Activated CD8-positive, alpha-beta memory T cell treated with anti-CD3 and anti-CD28 coated beads, Interleukin-2, amount 50 U/mL, for 48 hours (primary cell): ENCODE measurements at regions not wholly inside any gene's neighbourhood (a gene's known extent, or its start where the extent isn't known, plus 50 kb on each side); places are given as distances from the start of the nearest gene placed in this dataset.
"Not testable (repeated sequence)": the region's sequence is repeated elsewhere in the genome, so short reads cannot be mapped to it uniquely, and the experiment has no call there.

ENCODE experiments used
- DNase-seq: peaks from one replicate; pipeline ENCODE4 v3.0.0-alpha.2; 2020

GRCh38 chr2:57049273-57049672 lies 865.5 kb downstream of the CCDC85A start:
- no peak for DNase-seq

- no peak for DNase-seq
Measured at GRCh38 chr2:57050007-57050406, 866.2 kb downstream of the CCDC85A start.

DNA sequence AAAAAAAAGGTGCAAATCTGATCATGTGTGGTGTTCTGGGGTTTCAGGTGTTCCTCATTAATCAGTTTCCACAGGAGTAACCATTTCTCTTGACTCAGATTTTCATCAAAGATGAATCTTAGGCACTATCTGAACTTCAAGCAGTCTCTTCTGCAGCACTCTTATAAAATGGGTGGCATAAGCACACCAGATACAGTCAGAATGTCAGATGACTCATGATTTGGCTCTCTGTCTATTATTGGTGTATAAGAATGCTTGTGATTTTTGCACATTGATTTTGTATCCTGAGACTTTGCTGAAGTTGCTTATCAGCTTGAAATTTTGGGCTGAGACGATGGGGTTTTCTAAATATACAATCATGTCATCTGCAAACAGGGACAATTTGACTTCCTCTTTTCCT lies 882.5 kb downstream of the CCDC85A start:
- DNase-seq, result not testable (repeated sequence)

DNA sequence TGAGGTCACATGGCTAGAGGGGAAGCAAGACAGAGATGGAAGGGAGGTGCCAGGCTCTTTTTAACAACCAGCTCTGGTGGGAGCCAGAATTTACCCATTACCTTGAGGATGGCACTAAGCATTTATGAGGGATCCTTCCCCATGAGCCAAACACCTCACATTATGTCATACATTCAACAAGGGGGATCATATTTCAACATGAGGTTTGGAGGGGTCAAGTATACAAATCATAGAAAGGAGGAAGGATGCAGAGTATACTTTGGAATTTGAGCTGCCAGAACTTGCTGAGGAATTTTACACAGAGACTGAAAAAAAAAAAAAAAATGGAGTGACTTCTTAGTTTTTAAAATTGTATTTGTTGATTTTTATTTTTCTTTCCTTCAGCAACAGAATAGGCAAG lies 891.4 kb downstream of the CCDC85A start:
- no peak for DNase-seq

- DNase-seq, result no peak
Measured at GRCh38 chr2:57080035-57080434, 896.2 kb downstream of the CCDC85A start.

DNA sequence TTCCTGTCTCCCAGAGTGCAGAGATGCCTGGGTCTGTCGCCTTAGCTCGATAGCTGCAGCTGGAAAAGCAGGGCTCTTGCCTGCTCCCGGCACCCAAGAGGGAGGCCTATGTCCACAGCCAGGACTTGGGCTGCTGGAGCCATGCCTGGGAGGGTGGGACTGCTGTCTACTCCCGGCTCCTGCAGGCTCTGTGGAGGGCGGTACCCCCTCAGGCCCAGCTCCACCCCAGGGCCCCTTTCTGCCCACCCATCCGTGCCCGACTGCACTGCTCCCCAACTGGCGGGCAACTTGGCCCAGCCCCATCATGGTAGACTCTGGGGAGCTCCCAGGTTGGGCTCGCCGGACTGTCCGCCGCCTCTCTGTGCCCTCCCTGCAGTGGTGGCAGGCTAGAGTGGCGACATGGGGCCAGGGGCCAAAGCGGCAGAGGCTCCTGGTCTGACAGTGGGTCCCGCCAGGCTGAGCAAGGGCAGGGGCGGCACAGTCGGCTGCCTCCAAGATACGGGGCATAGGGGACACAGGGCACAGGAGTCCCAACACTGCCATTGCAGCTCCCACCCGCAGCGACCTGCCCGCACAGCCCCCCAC lies 901.0 kb downstream of the CCDC85A start:
- no peak for DNase-seq

DNA sequence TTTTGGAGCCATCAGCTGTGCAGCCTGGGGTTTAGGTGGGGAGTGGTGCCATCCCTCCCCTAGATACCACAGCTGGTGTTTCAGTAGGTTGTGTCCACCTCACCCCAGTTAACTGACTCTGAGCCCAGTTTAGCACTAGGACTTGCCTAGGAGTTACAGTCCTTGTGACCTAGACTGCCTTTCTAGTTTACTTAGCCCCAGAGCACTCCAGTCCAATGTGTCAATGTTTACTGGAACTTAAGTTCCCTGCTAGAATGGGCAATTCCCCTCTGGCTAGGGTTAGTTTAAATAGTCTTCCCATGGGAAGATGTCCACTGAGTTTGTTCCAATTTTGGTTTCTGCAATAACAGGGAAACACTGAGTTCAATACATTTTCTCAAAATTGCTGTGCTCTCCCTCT lies 909.2 kb downstream of the CCDC85A start:
- no peak for DNase-seq

GRCh38 chr2:57097855-57098254 lies 914.1 kb downstream of the CCDC85A start:
- no peak for DNase-seq

GRCh38 chr2:57100436-57100835 lies 916.6 kb downstream of the CCDC85A start:
- DNase-seq, result no peak

DNA sequence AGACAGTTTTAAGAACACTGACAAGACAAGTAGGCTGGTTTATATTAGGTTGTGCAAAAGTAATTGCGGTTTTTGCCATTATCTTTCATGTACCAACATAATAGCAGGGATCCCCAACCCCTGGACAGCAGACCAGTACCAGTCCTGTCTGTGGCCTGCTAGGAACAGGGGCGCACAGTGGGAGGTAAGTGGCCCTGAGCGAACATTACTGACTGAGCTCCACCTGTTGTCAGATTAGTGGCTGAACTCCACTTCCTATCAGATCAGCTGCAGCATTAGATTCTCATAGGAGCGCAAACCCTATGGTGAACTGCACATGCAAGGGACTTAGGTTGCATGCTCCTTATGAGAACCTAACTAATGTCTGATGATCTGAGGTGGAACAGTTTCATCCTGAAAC lies 921.9 kb downstream of the CCDC85A start:
- no peak for DNase-seq

DNA sequence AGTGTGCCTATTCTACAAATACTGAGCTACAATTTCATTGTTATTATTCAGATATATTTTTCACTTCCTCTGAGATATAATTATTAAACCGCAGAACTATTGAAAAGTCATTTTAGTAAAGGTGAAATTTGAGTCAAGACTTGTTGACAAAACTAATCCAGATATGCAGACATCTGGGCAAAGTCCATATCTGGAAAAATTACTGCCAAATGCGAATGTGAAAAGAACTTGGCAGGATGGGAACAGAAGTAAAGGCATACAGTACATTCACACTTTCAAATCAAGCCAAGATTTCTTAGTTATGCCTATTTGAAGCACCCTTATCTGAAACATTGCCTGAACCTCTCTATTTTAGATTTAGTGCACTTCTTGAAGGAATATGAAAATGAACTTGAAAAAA lies 923.6 kb downstream of the CCDC85A start:
- DNase-seq, result no peak

- DNase-seq, result no peak
Measured at GRCh38 chr2:57111531-57111930, 927.7 kb downstream of the CCDC85A start.

- DNase-seq, result no peak
Measured at GRCh38 chr2:57119141-57119540, 927.5 kb upstream of the VRK2 start.

DNA sequence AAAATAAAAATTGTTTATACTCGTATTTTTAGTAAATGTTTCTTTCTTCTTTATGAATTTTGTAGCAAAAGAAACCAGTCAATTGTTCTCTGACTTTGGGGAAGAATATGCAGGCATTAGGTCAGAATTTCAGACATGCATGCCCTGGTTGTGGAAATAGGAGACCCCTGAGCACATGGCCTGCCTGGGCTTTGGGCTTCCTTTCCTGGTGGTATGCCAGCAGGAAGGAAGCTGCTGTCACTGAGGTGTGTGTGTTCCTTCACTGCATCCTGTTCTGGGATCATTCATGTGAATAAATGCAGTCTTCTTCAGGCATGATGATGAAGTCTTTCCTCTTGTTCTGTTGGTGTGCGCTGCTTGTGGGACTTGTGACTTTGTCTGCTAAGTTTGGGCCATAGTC lies 920.2 kb upstream of the VRK2 start:
- DNase-seq, result no peak

DNA sequence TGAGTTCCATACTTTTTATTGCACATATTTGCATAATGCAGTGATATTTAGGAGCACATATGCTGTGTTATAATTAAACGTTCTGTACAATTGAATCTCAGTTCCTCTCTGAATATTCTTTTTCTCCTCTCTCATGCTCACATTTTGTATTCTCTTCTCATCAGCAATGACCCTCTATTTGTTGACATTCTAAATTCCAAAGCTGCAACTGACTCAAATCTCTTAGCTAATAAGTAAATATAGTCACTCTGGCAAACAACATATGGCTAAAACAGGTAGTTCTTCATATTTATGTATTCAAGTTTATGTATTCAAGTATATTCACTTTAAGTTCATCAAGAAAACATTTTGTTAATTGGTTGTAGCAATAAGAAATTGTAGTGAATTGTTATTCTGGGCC lies 907.4 kb upstream of the VRK2 start:
- DNase-seq, result no peak

DNA sequence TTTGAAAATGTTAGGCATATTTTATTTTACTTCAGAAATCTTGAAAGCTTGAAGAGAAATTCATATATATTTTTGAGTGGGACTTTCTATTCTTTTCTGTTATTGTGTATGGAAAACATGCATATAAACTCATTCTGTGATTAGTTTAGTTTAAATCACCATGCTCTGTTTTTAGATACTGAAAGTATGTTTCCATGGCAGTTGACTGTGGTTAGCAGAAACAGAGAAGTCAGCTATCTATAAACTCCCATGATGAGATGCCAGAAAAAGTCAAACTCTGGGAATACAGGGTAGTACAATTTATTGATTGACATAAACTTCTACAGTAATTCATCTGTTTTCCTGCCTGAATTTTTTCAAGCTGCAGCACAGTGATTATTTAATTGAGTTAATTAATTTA lies 905.3 kb upstream of the VRK2 start:
- DNase-seq, result no peak

DNA sequence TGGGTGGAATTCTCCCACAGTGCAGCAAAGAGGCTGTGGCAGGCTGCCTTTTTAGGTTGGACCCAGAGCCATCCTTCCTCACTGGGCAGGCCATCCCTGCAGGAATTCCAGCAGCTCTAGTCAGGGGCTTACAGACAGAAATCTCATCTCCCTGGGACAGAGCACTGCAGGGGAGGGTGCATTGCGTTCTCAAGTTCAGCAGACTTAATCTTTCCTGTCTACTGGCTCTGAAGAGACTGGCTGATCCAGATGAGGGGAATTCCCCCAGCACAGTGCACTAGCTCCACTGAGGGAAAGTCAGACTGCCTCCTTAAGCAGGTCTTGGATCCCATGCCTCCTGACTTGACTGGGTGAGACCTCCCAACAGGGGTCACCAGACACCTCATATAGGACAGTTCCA lies 899.7 kb upstream of the VRK2 start:
- DNase-seq, result no peak

DNA sequence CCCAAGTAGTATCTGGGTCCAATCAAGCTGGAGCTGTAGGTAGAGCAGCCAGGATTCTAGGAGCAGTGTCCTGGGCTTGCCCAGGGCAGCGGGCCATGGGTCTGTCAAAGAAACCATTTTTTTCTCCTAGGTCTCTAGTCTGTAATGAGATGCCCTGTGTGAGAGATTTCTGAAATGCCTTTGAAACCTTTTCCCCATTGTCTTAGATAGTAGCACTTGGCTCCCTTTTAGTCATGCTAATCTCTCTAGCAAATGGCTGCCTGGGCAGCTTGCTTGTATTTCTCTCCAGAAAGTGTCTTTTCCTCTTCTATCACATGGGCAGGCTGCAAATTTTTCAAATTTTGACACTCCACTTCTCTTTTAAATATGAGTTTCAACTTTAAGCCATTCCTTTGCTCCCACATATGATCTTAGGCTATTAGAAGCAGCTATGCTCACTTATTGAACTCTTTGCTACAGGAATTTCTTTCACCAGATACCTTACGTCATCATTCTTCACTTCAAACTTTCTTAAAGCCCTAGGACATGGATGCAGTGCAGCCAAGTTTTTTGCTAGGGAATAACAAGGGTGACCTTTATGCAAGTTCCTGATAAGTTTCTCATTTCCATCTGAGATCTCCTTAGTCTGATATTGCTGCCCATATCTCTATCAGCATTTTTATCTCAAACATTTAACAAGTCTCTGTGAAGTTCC lies 890.2 kb upstream of the VRK2 start:
- no peak for DNase-seq

GRCh38 chr2:57160976-57161375 lies 885.6 kb upstream of the VRK2 start:
- DNase-seq, result no peak

GRCh38 chr2:57177176-57177575 lies 869.4 kb upstream of the VRK2 start:
- no peak for DNase-seq

- DNase-seq, result no peak
Measured at GRCh38 chr2:57180042-57180567, 866.5 kb upstream of the VRK2 start.

DNA sequence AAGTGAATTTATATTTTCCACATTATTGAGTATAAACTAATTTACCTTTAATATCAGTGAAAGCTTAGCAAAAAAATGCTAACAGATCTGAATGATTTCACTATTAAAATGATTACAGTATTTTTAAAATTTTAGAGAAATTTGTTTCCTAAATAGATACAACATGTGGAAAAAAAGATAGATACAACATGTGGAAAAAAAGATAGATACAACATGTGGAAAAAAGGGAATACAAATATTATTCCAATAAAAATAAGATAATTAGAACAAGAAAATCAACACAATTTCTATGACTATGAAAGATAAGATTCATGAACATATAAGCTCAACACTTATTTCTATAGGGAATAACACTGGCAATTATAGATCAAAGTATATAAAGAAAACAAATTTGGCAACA lies 865.9 kb upstream of the VRK2 start:
- no peak for DNase-seq

DNA sequence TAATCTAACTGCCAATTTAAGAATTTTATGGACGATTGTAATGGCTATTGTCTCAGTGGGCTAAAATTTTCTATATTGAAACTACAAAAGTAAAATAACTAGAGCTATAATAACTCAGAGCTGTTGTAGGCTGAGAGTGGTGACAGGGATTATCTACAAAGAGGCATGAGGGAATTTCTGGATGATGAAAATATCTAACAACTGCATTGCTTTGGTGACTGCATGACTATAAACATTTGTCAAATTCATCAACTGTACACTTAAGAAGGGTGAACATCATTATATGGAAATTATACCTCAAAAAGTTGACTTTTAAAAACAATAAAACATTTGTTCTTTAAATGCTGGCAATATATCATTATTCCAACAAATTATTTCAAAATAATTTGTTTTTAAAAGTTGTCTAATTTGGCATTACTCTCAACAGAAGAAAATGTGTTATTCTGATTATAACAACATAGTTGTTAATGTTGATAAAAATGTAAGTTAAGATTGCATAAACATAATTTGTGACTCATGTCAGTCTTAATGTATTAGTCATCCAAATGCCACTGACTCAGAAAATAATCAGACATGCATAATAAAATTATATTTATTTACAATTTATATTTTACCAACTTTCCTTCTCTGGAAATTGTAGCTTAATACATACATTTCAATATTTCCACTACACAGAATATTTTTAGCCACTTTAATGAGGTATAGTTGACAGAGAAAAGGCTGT lies 865.1 kb upstream of the VRK2 start:
- DNase-seq, result no peak

DNA sequence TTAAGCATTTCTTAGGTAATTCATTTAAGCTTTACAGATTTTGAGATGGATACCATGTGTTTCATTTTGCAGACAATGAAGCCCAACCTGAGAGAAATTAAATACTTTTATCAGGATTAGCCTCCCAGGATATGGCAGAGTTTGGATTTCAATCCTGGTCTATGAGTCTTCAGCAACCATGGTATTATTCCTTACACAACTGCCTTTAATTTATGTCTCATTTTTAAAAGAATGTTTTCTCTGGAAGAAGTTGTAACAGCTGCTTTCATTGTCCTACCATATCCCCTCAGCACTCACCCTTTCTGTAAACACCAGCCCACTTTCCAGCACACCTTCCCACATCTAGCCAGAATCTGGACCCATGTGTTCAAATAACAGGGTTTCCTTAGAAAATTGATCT lies 863.7 kb upstream of the VRK2 start:
- DNase-seq, result no peak
